Spleen (tissue), 7 donors: ENCODE measurements at regions not wholly inside any gene's neighbourhood (a gene's known extent, or its start where the extent isn't known, plus 50 kb on each side); places are given as distances from the start of the nearest gene placed in this dataset.

ENCODE experiments used
- POLR2A ChIP-seq, 3 donors: fragments of 450-650 bp; IDR thresholded peaks; one replicate each; pipeline ENCODE4 v1.5.1; 2017; ENCODE audit warnings: antibody characterized with exemption in 3 of 3, mild to moderate bottlenecking in 1 of 3
- POLR2AphosphoS5 ChIP-seq, 3 donors: sonication (generic); formaldehyde crosslinking; IDR thresholded peaks; one replicate each; pipeline ENCODE4 v1.5.1; 2017; ENCODE audit warnings: antibody characterized with exemption in 3 of 3
- TF ChIP-seq, protein P1 (sequence below), 11 experiments: fragments of 200-600 bp in 7 of 11; fragments of 450-650 bp in 4 of 11; sonication (generic) in 4 of 11; IDR thresholded peaks in 8 of 11; conservative IDR thresholded peaks in 3 of 11; 1 replicate in 7 of 11; 2 replicates in 4 of 11; pipeline versions ENCODE4 v1.4.0 to v1.8.0; 2016 to 2021; ENCODE audit warnings: antibody characterized with exemption in 11 of 11, inconsistent platforms in 4 of 11, mild to moderate bottlenecking in 1 of 11
- donor health status: DM: no; HTN: no; CAD: no; lungs with moderate emphysema.
- donor health status: DM: no; HTN: no; CAD: no.
- donor health status: DM: no; HTN: no; CAD: no.

GRCh38 chr10:110409488-110409887, 88.2 kb upstream of the DUSP5 start:
- TF ChIP-seq POLR2AphosphoS5 (IDR thresholded peaks at IDR 0.05) (no peak), POLR2A (IDR thresholded peaks at IDR 0.05) (no peak)
- TF ChIP-seq, protein P1, sequence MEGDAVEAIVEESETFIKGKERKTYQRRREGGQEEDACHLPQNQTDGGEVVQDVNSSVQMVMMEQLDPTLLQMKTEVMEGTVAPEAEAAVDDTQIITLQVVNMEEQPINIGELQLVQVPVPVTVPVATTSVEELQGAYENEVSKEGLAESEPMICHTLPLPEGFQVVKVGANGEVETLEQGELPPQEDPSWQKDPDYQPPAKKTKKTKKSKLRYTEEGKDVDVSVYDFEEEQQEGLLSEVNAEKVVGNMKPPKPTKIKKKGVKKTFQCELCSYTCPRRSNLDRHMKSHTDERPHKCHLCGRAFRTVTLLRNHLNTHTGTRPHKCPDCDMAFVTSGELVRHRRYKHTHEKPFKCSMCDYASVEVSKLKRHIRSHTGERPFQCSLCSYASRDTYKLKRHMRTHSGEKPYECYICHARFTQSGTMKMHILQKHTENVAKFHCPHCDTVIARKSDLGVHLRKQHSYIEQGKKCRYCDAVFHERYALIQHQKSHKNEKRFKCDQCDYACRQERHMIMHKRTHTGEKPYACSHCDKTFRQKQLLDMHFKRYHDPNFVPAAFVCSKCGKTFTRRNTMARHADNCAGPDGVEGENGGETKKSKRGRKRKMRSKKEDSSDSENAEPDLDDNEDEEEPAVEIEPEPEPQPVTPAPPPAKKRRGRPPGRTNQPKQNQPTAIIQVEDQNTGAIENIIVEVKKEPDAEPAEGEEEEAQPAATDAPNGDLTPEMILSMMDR (IDR thresholded peaks at IDR 0.05 in 8 of 11, conservative IDR thresholded peaks at IDR 0.05 in 3 of 11) = no peak
